GM23338 (cell line): ENCODE measurements at regions not wholly inside any gene's neighbourhood (a gene's known extent, or its start where the extent isn't known, plus 50 kb on each side); places are given as distances from the start of the nearest gene placed in this dataset.

Source experiments
- ATAC-seq: fragments of 200-7000 bp; cut with Tn5 transposase; 3 replicates; pipeline ENCODE4 v1.9.1; 2020
- DNase-seq: peaks from one replicate; pipeline ENCODE4 v3.0.0-alpha.2; 2015; ENCODE audit warnings: low spot score
- H2AFZ ChIP-seq: fragments of 200-600 bp; sonication (generic); 2 replicates; pipeline ENCODE4 v1.8.0; 2016; ENCODE audit warnings: antibody characterized with exemption, mild to moderate bottlenecking, moderate library complexity
- H3F3A ChIP-seq: fragments of 200-600 bp; sonication (generic); replicated peaks from 2 replicates; pipeline ENCODE4 v1.8.0; 2017; ENCODE audit warnings: antibody characterized with exemption, mixed run types, low read depth
- H3K27ac ChIP-seq: fragments of 200-600 bp; sonication (generic); 2 replicates; pipeline ENCODE4 v1.6.1; 2016; ENCODE audit warnings: low read depth
- H3K27me3 ChIP-seq: fragments of 200-600 bp; sonication (generic); 2 replicates; pipeline ENCODE4 v1.8.0; 2016; ENCODE audit warnings: mild to moderate bottlenecking, mixed run types, moderate library complexity; ENCODE audit not compliant: insufficient read depth
- H3K36me3 ChIP-seq: fragments of 200-600 bp; sonication (generic); 2 replicates; pipeline ENCODE4 v1.8.0; 2016; ENCODE audit warnings: mild to moderate bottlenecking; ENCODE audit not compliant: insufficient read depth
- H3K4me1 ChIP-seq: fragments of 200-600 bp; sonication (generic); 2 replicates; pipeline ENCODE4 v1.8.0; 2016; ENCODE audit warnings: mild to moderate bottlenecking, moderate library complexity; ENCODE audit not compliant: insufficient read depth
- H3K4me2 ChIP-seq: fragments of 200-600 bp; sonication (generic); 2 replicates; pipeline ENCODE4 v1.7.1; 2017; ENCODE audit warnings: mixed run types
- H3K4me3 ChIP-seq: fragments of 200-600 bp; sonication (generic); 2 replicates; pipeline ENCODE4 v1.6.1; 2016; ENCODE audit warnings: mixed run types
- H3K79me2 ChIP-seq: fragments of 200-600 bp; sonication (generic); replicated peaks from 2 replicates; pipeline ENCODE4 v1.8.0; 2017; ENCODE audit warnings: mild to moderate bottlenecking; ENCODE audit not compliant: insufficient read depth
- H3K9me2 ChIP-seq: fragments of 200-600 bp; sonication (generic); 2 replicates; pipeline ENCODE4 v1.8.0; 2017; ENCODE audit not compliant: insufficient read depth
- H4K20me1 ChIP-seq: fragments of 200-600 bp; sonication (generic); replicated peaks from 2 replicates; pipeline ENCODE4 v1.8.0; 2017; ENCODE audit warnings: mild to moderate bottlenecking; ENCODE audit not compliant: insufficient read depth
- H3K27ac Mint-ChIP-seq: 2 replicates; pipeline ENCODE4 v1.8.0; 2020; ENCODE audit warnings: inconsistent platforms, mild to moderate bottlenecking, moderate library complexity, mixed read lengths
- H3K27me3 Mint-ChIP-seq: 3 replicates; pipeline ENCODE4 v1.8.0; 2022; ENCODE audit warnings: low read depth, mild to moderate bottlenecking, moderate library complexity, mixed read lengths, inconsistent platforms; ENCODE audit not compliant: insufficient read depth, poor library complexity
- H3K36me3 Mint-ChIP-seq: 3 replicates; pipeline ENCODE4 v1.8.0; 2021; ENCODE audit warnings: low read depth, mild to moderate bottlenecking, inconsistent platforms, moderate library complexity, mixed read lengths
- H3K4me1 Mint-ChIP-seq: 3 replicates; pipeline ENCODE4 v1.8.0; 2020; ENCODE audit warnings: mild to moderate bottlenecking, inconsistent platforms, mixed read lengths
- H3K4me3 Mint-ChIP-seq: 3 replicates; pipeline ENCODE4 v1.8.0; 2021; ENCODE audit warnings: moderate library complexity, mild to moderate bottlenecking, inconsistent platforms, mixed read lengths
- H3K9me3 Mint-ChIP-seq: 3 replicates; pipeline ENCODE4 v1.8.0; 2020; ENCODE audit warnings: moderate library complexity, mild to moderate bottlenecking, inconsistent platforms, mixed read lengths
- CREB1 ChIP-seq: fragments of 250-450 bp; sonication (Bioruptor Pico); IDR thresholded peaks from 2 replicates; pipeline ENCODE4 v1.5.0; 2020; ENCODE audit warnings: low read depth, mild to moderate bottlenecking, moderate library complexity
- EZH2 ChIP-seq: fragments of 200-600 bp; sonication (generic); IDR thresholded peaks from one replicate; pipeline ENCODE4 v1.8.0; 2017; ENCODE audit warnings: antibody characterized with exemption, mild to moderate bottlenecking, low read depth; ENCODE audit not compliant: unreplicated experiment
- EZH2phosphoT487 ChIP-seq: fragments of 200-600 bp; sonication (generic); IDR thresholded peaks from one replicate; pipeline ENCODE4 v1.8.1; 2018; ENCODE audit warnings: antibody characterized with exemption; ENCODE audit not compliant: unreplicated experiment
- JUNB ChIP-seq: IDR thresholded peaks from one replicate; pipeline ENCODE4 v1.6.1; 2016; ENCODE audit warnings: antibody characterized with exemption; ENCODE audit not compliant: unreplicated experiment
- NANOG ChIP-seq: IDR thresholded peaks from 2 replicates; pipeline ENCODE4 v1.6.1; 2016; ENCODE audit warnings: antibody characterized with exemption, borderline replicate concordance
- POLR2AphosphoS5 ChIP-seq: IDR thresholded peaks from 2 replicates; pipeline ENCODE4 v1.6.1; 2016; ENCODE audit warnings: antibody characterized with exemption, low read depth
- STAT1 ChIP-seq: IDR thresholded peaks from one replicate; pipeline ENCODE4 v1.6.1; 2016; ENCODE audit warnings: antibody characterized with exemption; ENCODE audit not compliant: unreplicated experiment
- ZNF114 ChIP-seq: fragments of 250-450 bp; sonication (Bioruptor Pico); IDR thresholded peaks from 2 replicates; pipeline ENCODE4 v1.5.0; 2020; ENCODE audit warnings: mild to moderate bottlenecking, moderate library complexity
- ZNF331 ChIP-seq: fragments of 250-450 bp; sonication (Bioruptor Pico); IDR thresholded peaks from 2 replicates; pipeline ENCODE4 v1.5.0; 2020; ENCODE audit warnings: low read depth, mild to moderate bottlenecking, moderate library complexity
- TF ChIP-seq, protein P1 (sequence below): IDR thresholded peaks from 2 replicates; pipeline ENCODE4 v1.6.1; 2016; ENCODE audit warnings: antibody characterized with exemption
- TF ChIP-seq, protein P2 (sequence below), 2 experiments: fragments of 200-600 bp in 1 of 2; sonication (generic) in 1 of 2; conservative IDR thresholded peaks; 2 replicates each; pipeline versions ENCODE4 v1.5.1 to v1.6.1; 2016 to 2017; ENCODE audit warnings: antibody characterized with exemption in 2 of 2, low read depth in 2 of 2, mild to moderate bottlenecking in 2 of 2, moderate library complexity in 1 of 2
- TF ChIP-seq, protein P3 (sequence below): fragments of 250-450 bp; sonication (Bioruptor Pico); IDR thresholded peaks from 2 replicates; pipeline ENCODE4 v1.5.0; 2020; ENCODE audit warnings: mild to moderate bottlenecking, moderate library complexity
- TF ChIP-seq, protein P4 (sequence below): IDR thresholded peaks from one replicate; pipeline ENCODE4 v1.6.1; 2018; ENCODE audit warnings: antibody characterized with exemption; ENCODE audit not compliant: unreplicated experiment

DNA sequence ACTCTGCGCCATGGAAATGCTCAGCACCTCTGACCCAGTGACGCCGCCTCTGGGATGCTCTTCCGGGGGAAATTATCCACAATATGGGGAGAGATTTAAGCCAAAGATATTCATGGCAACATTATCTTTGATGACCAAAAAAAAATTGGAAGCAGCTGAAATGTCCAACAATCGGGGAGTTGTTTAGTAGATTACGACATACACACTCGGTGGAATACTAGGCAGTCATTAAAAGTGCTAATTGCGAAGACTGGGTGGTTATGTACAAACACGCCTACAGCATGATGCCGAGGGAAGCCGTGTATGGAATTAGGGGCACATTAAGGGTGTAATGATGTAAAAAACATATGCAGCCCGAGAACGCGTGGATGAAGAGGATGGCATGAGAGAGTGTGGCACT lies 75.2 kb downstream of the UNCX start:
- Histone ChIP-seq H3K4me1 (no peaks in the 10 kb centered on the region), H3K4me3 (no peak overlapping the region), H3F3A (no peaks in the 10 kb centered on the region), H3K4me2 (no peak overlapping the region), H3K9me2 (peaks cover 10% of the 10 kb centered on the region; the same call in 1 of the 2 replicates), H3K36me3 (no peaks in the 10 kb centered on the region), H3K27ac (no peak overlapping the region), H3K79me2 (no peaks in the 10 kb centered on the region), H4K20me1 (no peaks in the 10 kb centered on the region), H2AFZ (no peak overlapping the region), H3K27me3 (no peaks in the 10 kb centered on the region)
- H3K27ac Mint-ChIP-seq: no peak overlapping the region
- no peak for ATAC-seq
- peaks cover 11% of the 10 kb centered on the region; the same call in 2 of the 3 replicates for H3K9me3 Mint-ChIP-seq
- H3K27me3 Mint-ChIP-seq: peaks cover 4% of the 10 kb centered on the region
- H3K4me1 Mint-ChIP-seq: no peaks in the 10 kb centered on the region
- no peak for TF ChIP-seq ZNF331 (CRISPR knock-in tag)
- TF ChIP-seq POLR2AphosphoS5: no peak
- TF ChIP-seq JUNB: no peak
- no peak for TF ChIP-seq EZH2phosphoT487
- TF ChIP-seq, protein P1, sequence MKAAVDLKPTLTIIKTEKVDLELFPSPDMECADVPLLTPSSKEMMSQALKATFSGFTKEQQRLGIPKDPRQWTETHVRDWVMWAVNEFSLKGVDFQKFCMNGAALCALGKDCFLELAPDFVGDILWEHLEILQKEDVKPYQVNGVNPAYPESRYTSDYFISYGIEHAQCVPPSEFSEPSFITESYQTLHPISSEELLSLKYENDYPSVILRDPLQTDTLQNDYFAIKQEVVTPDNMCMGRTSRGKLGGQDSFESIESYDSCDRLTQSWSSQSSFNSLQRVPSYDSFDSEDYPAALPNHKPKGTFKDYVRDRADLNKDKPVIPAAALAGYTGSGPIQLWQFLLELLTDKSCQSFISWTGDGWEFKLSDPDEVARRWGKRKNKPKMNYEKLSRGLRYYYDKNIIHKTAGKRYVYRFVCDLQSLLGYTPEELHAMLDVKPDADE: no peak
- TF ChIP-seq STAT1: no peak
- no peak for TF ChIP-seq ZNF114
- TF ChIP-seq, protein P2, sequence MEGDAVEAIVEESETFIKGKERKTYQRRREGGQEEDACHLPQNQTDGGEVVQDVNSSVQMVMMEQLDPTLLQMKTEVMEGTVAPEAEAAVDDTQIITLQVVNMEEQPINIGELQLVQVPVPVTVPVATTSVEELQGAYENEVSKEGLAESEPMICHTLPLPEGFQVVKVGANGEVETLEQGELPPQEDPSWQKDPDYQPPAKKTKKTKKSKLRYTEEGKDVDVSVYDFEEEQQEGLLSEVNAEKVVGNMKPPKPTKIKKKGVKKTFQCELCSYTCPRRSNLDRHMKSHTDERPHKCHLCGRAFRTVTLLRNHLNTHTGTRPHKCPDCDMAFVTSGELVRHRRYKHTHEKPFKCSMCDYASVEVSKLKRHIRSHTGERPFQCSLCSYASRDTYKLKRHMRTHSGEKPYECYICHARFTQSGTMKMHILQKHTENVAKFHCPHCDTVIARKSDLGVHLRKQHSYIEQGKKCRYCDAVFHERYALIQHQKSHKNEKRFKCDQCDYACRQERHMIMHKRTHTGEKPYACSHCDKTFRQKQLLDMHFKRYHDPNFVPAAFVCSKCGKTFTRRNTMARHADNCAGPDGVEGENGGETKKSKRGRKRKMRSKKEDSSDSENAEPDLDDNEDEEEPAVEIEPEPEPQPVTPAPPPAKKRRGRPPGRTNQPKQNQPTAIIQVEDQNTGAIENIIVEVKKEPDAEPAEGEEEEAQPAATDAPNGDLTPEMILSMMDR (conservative IDR thresholded peaks at IDR 0.05; ENCODE audit: low read depth in 2 of 2): no peak
- TF ChIP-seq, protein P3, sequence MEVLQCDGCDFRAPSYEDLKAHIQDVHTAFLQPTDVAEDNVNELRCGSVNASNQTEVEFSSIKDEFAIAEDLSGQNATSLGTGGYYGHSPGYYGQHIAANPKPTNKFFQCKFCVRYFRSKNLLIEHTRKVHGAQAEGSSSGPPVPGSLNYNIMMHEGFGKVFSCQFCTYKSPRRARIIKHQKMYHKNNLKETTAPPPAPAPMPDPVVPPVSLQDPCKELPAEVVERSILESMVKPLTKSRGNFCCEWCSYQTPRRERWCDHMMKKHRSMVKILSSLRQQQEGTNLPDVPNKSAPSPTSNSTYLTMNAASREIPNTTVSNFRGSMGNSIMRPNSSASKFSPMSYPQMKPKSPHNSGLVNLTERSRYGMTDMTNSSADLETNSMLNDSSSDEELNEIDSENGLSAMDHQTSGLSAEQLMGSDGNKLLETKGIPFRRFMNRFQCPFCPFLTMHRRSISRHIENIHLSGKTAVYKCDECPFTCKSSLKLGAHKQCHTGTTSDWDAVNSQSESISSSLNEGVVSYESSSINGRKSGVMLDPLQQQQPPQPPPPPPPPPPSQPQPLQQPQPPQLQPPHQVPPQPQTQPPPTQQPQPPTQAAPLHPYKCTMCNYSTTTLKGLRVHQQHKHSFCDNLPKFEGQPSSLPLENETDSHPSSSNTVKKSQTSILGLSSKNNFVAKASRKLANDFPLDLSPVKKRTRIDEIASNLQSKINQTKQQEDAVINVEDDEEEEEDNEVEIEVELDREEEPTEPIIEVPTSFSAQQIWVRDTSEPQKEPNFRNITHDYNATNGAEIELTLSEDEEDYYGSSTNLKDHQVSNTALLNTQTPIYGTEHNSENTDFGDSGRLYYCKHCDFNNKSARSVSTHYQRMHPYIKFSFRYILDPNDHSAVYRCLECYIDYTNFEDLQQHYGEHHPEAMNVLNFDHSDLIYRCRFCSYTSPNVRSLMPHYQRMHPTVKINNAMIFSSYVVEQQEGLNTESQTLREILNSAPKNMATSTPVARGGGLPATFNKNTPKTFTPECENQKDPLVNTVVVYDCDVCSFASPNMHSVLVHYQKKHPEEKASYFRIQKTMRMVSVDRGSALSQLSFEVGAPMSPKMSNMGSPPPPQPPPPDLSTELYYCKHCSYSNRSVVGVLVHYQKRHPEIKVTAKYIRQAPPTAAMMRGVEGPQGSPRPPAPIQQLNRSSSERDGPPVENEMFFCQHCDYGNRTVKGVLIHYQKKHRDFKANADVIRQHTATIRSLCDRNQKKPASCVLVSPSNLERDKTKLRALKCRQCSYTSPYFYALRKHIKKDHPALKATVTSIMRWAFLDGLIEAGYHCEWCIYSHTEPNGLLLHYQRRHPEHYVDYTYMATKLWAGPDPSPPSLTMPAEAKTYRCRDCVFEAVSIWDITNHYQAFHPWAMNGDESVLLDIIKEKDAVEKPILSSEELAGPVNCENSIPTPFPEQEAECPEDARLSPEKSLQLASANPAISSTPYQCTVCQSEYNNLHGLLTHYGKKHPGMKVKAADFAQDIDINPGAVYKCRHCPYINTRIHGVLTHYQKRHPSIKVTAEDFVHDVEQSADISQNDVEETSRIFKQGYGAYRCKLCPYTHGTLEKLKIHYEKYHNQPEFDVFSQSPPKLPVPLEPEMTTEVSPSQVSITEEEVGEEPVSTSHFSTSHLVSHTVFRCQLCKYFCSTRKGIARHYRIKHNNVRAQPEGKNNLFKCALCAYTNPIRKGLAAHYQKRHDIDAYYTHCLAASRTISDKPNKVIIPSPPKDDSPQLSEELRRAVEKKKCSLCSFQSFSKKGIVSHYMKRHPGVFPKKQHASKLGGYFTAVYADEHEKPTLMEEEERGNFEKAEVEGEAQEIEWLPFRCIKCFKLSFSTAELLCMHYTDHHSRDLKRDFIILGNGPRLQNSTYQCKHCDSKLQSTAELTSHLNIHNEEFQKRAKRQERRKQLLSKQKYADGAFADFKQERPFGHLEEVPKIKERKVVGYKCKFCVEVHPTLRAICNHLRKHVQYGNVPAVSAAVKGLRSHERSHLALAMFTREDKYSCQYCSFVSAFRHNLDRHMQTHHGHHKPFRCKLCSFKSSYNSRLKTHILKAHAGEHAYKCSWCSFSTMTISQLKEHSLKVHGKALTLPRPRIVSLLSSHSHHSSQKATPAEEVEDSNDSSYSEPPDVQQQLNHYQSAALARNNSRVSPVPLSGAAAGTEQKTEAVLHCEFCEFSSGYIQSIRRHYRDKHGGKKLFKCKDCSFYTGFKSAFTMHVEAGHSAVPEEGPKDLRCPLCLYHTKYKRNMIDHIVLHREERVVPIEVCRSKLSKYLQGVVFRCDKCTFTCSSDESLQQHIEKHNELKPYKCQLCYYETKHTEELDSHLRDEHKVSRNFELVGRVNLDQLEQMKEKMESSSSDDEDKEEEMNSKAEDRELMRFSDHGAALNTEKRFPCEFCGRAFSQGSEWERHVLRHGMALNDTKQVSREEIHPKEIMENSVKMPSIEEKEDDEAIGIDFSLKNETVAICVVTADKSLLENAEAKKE (CRISPR knock-in tag): no peak
- TF ChIP-seq CREB1 (CRISPR knock-in tag): no peak
- TF ChIP-seq NANOG: no peak
- TF ChIP-seq, protein P4, sequence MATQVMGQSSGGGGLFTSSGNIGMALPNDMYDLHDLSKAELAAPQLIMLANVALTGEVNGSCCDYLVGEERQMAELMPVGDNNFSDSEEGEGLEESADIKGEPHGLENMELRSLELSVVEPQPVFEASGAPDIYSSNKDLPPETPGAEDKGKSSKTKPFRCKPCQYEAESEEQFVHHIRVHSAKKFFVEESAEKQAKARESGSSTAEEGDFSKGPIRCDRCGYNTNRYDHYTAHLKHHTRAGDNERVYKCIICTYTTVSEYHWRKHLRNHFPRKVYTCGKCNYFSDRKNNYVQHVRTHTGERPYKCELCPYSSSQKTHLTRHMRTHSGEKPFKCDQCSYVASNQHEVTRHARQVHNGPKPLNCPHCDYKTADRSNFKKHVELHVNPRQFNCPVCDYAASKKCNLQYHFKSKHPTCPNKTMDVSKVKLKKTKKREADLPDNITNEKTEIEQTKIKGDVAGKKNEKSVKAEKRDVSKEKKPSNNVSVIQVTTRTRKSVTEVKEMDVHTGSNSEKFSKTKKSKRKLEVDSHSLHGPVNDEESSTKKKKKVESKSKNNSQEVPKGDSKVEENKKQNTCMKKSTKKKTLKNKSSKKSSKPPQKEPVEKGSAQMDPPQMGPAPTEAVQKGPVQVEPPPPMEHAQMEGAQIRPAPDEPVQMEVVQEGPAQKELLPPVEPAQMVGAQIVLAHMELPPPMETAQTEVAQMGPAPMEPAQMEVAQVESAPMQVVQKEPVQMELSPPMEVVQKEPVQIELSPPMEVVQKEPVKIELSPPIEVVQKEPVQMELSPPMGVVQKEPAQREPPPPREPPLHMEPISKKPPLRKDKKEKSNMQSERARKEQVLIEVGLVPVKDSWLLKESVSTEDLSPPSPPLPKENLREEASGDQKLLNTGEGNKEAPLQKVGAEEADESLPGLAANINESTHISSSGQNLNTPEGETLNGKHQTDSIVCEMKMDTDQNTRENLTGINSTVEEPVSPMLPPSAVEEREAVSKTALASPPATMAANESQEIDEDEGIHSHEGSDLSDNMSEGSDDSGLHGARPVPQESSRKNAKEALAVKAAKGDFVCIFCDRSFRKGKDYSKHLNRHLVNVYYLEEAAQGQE: no peak
- no peak for TF ChIP-seq EZH2
- DNase-seq: no peak
- H3K36me3 Mint-ChIP-seq: no peaks in the 10 kb centered on the region
- H3K4me3 Mint-ChIP-seq: no peak overlapping the region
